AG09319 (cell line): ENCODE measurements at regions not wholly inside any gene's neighbourhood (a gene's known extent, or its start where the extent isn't known, plus 50 kb on each side); places are given as distances from the start of the nearest gene placed in this dataset.
A peak's percentile ranks its signal among the peaks of the same experiment; 100 is the strongest.

Experiments used
- DNase-seq: peaks from one replicate; pipeline ENCODE4 v3.0.0-alpha.2; 2010; ENCODE audit warnings: low read depth; ENCODE audit errors: extremely low read depth
- TF ChIP-seq, protein P1 (sequence below): IDR thresholded peaks from 2 replicates; pipeline ENCODE4 v1.5.1; 2011; ENCODE audit warnings: low read depth, mild to moderate bottlenecking, inconsistent platforms, low read length, moderate library complexity

- no peak for DNase-seq
- TF ChIP-seq, protein P1, sequence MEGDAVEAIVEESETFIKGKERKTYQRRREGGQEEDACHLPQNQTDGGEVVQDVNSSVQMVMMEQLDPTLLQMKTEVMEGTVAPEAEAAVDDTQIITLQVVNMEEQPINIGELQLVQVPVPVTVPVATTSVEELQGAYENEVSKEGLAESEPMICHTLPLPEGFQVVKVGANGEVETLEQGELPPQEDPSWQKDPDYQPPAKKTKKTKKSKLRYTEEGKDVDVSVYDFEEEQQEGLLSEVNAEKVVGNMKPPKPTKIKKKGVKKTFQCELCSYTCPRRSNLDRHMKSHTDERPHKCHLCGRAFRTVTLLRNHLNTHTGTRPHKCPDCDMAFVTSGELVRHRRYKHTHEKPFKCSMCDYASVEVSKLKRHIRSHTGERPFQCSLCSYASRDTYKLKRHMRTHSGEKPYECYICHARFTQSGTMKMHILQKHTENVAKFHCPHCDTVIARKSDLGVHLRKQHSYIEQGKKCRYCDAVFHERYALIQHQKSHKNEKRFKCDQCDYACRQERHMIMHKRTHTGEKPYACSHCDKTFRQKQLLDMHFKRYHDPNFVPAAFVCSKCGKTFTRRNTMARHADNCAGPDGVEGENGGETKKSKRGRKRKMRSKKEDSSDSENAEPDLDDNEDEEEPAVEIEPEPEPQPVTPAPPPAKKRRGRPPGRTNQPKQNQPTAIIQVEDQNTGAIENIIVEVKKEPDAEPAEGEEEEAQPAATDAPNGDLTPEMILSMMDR = no peak
Observed at GRCh38 chr18:44586782-44587524, 93.7 kb upstream of the SETBP1 start.

DNA sequence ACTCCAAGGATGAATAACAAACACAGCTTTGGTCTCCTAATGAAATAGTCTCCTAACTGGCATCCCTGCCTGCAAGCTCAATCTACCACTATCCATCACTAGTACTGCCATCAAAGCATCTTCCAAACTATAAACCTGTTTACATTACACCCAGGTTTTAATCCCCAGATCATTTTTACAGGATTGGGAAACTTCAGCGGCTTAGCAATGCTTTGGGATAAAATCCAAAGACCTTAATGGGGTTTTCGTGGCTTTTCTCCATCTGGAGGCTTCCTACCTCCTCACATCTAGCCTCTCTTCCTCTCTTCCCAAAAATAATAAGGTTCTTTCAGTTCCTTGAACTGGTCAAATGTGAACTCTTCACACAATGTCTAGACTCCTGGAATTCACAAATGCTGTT is 92.2 kb upstream of the SETBP1 start:
- DNase-seq = no peak
- TF ChIP-seq, protein P1 = no peak

DNA sequence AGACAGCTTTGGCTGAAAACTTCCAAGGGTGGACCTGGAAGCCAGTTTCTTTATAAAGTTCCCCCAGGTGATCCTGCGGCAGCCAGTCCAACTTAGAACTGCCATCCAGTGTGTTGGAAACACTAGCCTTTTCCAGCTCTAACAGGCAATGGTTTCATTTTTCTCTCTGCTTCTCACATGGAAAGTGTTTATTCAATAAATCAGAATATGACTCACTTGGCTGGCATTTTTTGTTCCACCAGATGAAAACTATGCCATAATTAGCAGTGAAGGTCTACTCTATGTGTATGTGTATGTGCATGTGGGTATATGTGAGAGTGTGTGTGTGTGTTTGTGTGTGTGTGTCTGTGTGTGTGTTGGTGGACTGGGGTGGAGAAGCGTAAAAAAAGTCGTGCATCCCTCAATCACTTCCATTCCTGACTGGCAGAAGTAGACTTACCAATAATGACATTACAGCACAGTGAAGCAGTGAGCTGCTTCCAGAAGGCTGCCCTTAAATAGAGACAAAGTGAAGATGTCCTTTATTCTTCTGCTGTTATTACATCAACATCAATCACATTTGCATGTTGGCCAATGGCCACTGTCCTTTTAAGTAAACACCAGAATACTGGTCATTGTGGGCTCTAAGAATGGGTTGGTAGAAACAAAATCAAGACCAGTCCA is 90.9 kb upstream of the SETBP1 start:
- peak; percentile 44 for DNase-seq
- TF ChIP-seq, protein P1 = no peak

- DNase-seq = no peak
- TF ChIP-seq, protein P1 = no peak
Observed at GRCh38 chr18:44590956-44591670, 89.6 kb upstream of the SETBP1 start.

DNA sequence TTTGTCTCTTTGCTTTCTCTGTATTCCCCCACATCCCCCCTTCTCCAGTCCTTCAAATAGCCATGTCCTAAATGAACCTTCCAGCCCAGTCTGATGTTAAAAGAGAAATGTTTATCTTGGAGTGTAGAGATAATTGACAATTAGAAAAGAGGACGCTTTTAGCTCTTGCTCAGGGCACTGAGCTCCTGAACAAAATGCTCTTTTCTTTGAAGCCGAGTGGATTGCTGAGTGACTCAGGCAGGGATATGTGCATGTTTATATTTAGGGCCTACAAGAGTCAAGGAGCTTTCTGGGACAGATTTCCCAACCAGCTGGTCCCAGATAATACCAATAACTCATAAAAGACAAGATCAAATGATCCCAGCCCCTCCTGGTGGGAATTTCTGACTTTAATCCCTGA is 88.0 kb upstream of the SETBP1 start:
- no peak for DNase-seq

DNA sequence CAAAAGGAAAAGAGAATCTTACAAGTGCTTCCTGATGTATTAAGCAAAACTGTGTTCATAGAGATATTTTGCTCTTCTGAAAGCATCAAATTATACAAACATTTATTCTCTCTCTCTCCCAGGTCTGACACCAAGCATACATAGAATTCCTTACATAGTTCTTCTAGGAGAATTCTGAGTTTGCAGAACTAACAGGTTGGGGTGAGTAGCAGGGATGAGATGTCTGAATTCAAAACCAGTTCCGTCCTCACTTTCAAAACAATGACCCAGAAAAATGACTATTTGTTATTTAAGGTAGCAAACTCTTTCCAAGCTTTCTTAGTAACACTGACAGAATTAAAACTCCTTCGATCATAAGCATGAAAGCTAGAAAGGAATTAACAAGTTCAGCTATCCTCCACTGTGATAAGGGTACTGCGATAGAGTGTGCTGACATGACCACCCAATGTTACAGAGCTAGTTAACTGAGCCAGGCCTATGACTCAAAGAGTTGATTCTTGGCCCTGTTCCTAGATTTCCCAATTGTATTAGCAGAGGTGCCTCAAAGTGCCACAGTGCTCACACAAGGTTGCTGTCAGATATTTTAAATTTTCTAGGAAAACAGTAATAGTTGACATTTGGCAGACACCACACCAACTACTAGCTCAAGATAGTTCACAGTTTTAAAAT is 85.8 kb upstream of the SETBP1 start:
- no peak for DNase-seq
- TF ChIP-seq, protein P1 = no peak

More for the DNA sequence above, 88.0 kb upstream of the SETBP1 start:
- TF ChIP-seq, protein P1 = no peak
